H1 (cell line): ENCODE measurements at regions not wholly inside any gene's neighbourhood (a gene's known extent, or its start where the extent isn't known, plus 50 kb on each side); places are given as distances from the start of the nearest gene placed in this dataset.

Experiments
- CTCF ChIA-PET: fragments of 300-600 bp; sonication (Branson Sonifier 250); formaldehyde crosslinking; loops from one replicate; lab custom pipeline; 2021; ENCODE audit not compliant: partially characterized antibody; lab: Charles Lee
- POLR2A ChIA-PET: fragments of 300-600 bp; sonication (Branson Sonifier 250); formaldehyde crosslinking; loops from one replicate; lab custom pipeline; 2021; ENCODE audit warnings: inconsistent platforms; ENCODE audit not compliant: partially characterized antibody; lab: Charles Lee
- DNase-seq, 2 experiments: peaks; one replicate each; pipeline versions ENCODE4 v3.0.0 to v3.0.0-alpha.2; 2010 to 2022; ENCODE audit warnings: low spot score in 2 of 2, low read depth in 1 of 2, mixed read lengths in 1 of 2
- FAIRE-seq: peaks from 2 replicates; lab custom pipeline; 2011; peaks lifted over from hg19 to GRCh38; lab: Jason Lieb, UNC
- H2AFZ ChIP-seq: 2 replicates; pipeline ENCODE4 v1.8.1; 2012; ENCODE audit warnings: low read length, inconsistent platforms
- H2AK5ac ChIP-seq: 2 replicates; pipeline ENCODE4 v1.6.1; 2013; ENCODE audit warnings: low read depth, low read length
- H2BK120ac ChIP-seq: replicated peaks from 2 replicates; pipeline ENCODE3; 2013; ENCODE audit warnings: low read depth, low read length, inconsistent platforms
- H2BK12ac ChIP-seq: 2 replicates; pipeline ENCODE4 v1.6.1; 2013; ENCODE audit warnings: low read depth, low read length
- H2BK15ac ChIP-seq: 2 replicates; pipeline ENCODE4 v1.6.1; 2013; ENCODE audit warnings: low read length
- H2BK20ac ChIP-seq: 2 replicates; pipeline ENCODE4 v1.6.1; 2013; ENCODE audit warnings: low read length
- H2BK5ac ChIP-seq: 2 replicates; pipeline ENCODE4 v1.6.1; 2013; ENCODE audit warnings: low read depth, low read length
- H3K14ac ChIP-seq: 2 replicates; pipeline ENCODE4 v1.6.1; 2013; ENCODE audit warnings: inconsistent platforms; ENCODE audit not compliant: insufficient read length
- H3K18ac ChIP-seq: 2 replicates; pipeline ENCODE4 v1.6.1; 2013; ENCODE audit warnings: low read length; ENCODE audit errors: extremely low read depth
- H3K23ac ChIP-seq: 2 replicates; pipeline ENCODE4 v1.6.1; 2013; ENCODE audit warnings: inconsistent platforms; ENCODE audit not compliant: insufficient read length
- H3K23me2 ChIP-seq: 2 replicates; pipeline ENCODE4 v1.6.1; 2013; ENCODE audit warnings: low read depth, low read length
- H3K27ac ChIP-seq: 2 replicates; pipeline ENCODE4 v1.6.1; 2011; ENCODE audit warnings: low read depth, low read length, inconsistent platforms
- H3K27me3 ChIP-seq, 4 experiments: replicated peaks in 1 of 4; 1 replicate in 1 of 4; 2 replicates in 3 of 4; pipeline versions ENCODE4 v1.6.1 to v1.8.1; 2011 to 2013; ENCODE audit warnings: low read length in 3 of 4, mild to moderate bottlenecking in 3 of 4, inconsistent platforms in 2 of 4, mixed read lengths in 2 of 4, moderate library complexity in 1 of 4; ENCODE audit not compliant: control insufficient read depth in 3 of 4, insufficient read depth in 3 of 4; ENCODE audit errors: extremely low read depth in 1 of 4
- H3K36me3 ChIP-seq, 4 experiments: 2 replicates each; pipeline versions ENCODE4 v1.6.1 to v1.8.1; 2011 to 2013; ENCODE audit warnings: mild to moderate bottlenecking in 4 of 4, low read length in 3 of 4, moderate library complexity in 2 of 4, control low read depth in 1 of 4, inconsistent platforms in 1 of 4; ENCODE audit not compliant: insufficient read depth in 4 of 4, control insufficient read depth in 2 of 4
- H3K4ac ChIP-seq: replicated peaks from 2 replicates; pipeline ENCODE3; 2013; ENCODE audit warnings: low read length, low read depth, mixed read lengths, inconsistent platforms; ENCODE audit not compliant: insufficient read length
- H3K4me1 ChIP-seq, 4 experiments: replicated peaks in 1 of 4; 1 replicate in 1 of 4; 2 replicates in 3 of 4; pipeline versions ENCODE4 v1.6.1 to v1.8.1; 2011 to 2013; ENCODE audit warnings: low read length in 3 of 4, inconsistent platforms in 2 of 4, mixed read lengths in 1 of 4; ENCODE audit not compliant: insufficient read depth in 4 of 4, control insufficient read depth in 3 of 4
- H3K4me2 ChIP-seq, 2 experiments: 2 replicates each; pipeline versions ENCODE4 v1.6.1 to v1.8.1; 2011 to 2013; ENCODE audit warnings: low read depth in 2 of 2, low read length in 2 of 2, control low read depth in 1 of 2, inconsistent platforms in 1 of 2, mild to moderate bottlenecking in 1 of 2; ENCODE audit not compliant: insufficient read depth in 1 of 2
- H3K4me3 ChIP-seq, 4 experiments: fragments of 200-600, 300-600 bp in 1 of 4; sonication (generic), shearing (Covaris generic), sonication (Bioruptor Twin) in 1 of 4; 2 replicates each; pipeline versions ENCODE4 v1.5.1 to v1.8.1; 2011 to 2016; ENCODE audit warnings: low read length in 4 of 4, low read depth in 3 of 4, control low read depth in 2 of 4, inconsistent platforms in 2 of 4, mild to moderate bottlenecking in 2 of 4, mixed read lengths in 1 of 4, moderate library complexity in 1 of 4; ENCODE audit not compliant: insufficient read depth in 2 of 4; ENCODE audit errors: extremely low read depth in 1 of 4
- H3K56ac ChIP-seq: replicated peaks from 2 replicates; pipeline ENCODE3; 2013; ENCODE audit warnings: low read depth, mild to moderate bottlenecking, mixed read lengths, low read length, inconsistent platforms; ENCODE audit not compliant: insufficient read length
- H3K79me1 ChIP-seq: 2 replicates; pipeline ENCODE4 v1.6.1; 2013; ENCODE audit warnings: low read depth, low read length, control low read depth
- H3K79me2 ChIP-seq, 2 experiments: 2 replicates each; pipeline versions ENCODE4 v1.6.1 to v1.8.1; 2012 to 2013; ENCODE audit warnings: low read length in 2 of 2, mild to moderate bottlenecking in 2 of 2, inconsistent platforms in 1 of 2; ENCODE audit not compliant: insufficient read depth in 2 of 2, control insufficient read depth in 1 of 2
- H3K9ac ChIP-seq, 4 experiments: replicated peaks in 1 of 4; 1 replicate in 1 of 4; 2 replicates in 3 of 4; pipeline versions ENCODE4 v1.6.1 to v1.8.1; 2011 to 2013; ENCODE audit warnings: low read depth in 3 of 4, low read length in 3 of 4, control low read depth in 2 of 4, mild to moderate bottlenecking in 2 of 4, moderate library complexity in 2 of 4, inconsistent platforms in 1 of 4; ENCODE audit errors: extremely low read depth in 1 of 4
- H3K9me3 ChIP-seq, 2 experiments: 2 replicates each; pipeline versions ENCODE4 v1.6.1 to v1.8.1; 2012 to 2013; ENCODE audit warnings: mild to moderate bottlenecking in 2 of 2, moderate library complexity in 2 of 2, control low read depth in 1 of 2, inconsistent platforms in 1 of 2, low read depth in 1 of 2, low read length in 1 of 2, mixed read lengths in 1 of 2; ENCODE audit not compliant: insufficient read depth in 2 of 2
- H4K20me1 ChIP-seq, 2 experiments: replicated peaks in 1 of 2; 2 replicates each; pipeline versions ENCODE3 to v1.8.1; 2011 to 2013; ENCODE audit warnings: inconsistent platforms in 2 of 2, low read length in 2 of 2, mild to moderate bottlenecking in 1 of 2; ENCODE audit not compliant: insufficient read depth in 2 of 2, control insufficient read depth in 1 of 2
- H4K5ac ChIP-seq: 2 replicates; pipeline ENCODE4 v1.6.1; 2013; ENCODE audit warnings: low read length, low read depth, mixed read lengths, inconsistent platforms; ENCODE audit not compliant: insufficient read length
- H4K8ac ChIP-seq: 2 replicates; pipeline ENCODE4 v1.8.0; 2013; ENCODE audit warnings: mild to moderate bottlenecking, moderate library complexity, low read length, inconsistent platforms; ENCODE audit not compliant: insufficient read depth; ENCODE audit errors: extremely low read depth
- H4K91ac ChIP-seq: replicated peaks from 2 replicates; pipeline ENCODE3; 2013; ENCODE audit warnings: low read length, mixed read lengths, inconsistent platforms; ENCODE audit not compliant: insufficient read length
- CHD1 ChIP-seq: IDR thresholded peaks from 2 replicates; pipeline ENCODE4 v1.6.1; 2012; ENCODE audit warnings: low read depth, low read length, improper control_type of control experiment
- CHD2 ChIP-seq: IDR thresholded peaks from 2 replicates; pipeline ENCODE4 v1.6.1; 2012; ENCODE audit warnings: low read length, improper control_type of control experiment
- E2F6 ChIP-seq: IDR thresholded peaks from 2 replicates; pipeline ENCODE4 v1.6.1; 2012; ENCODE audit warnings: inconsistent platforms
- JUN ChIP-seq: IDR thresholded peaks from 2 replicates; pipeline ENCODE4 v1.6.1; 2011; ENCODE audit warnings: low read depth, mild to moderate bottlenecking, improper control_type of control experiment, low read length
- KDM5A ChIP-seq: fragments of 200-600 bp; IDR thresholded peaks from 2 replicates; pipeline ENCODE4 v1.7.1; 2012; ENCODE audit warnings: mild to moderate bottlenecking, low read length, inconsistent platforms, mixed read lengths
- POLR2AphosphoS5 ChIP-seq: IDR thresholded peaks from 2 replicates; pipeline ENCODE4 v1.6.1; 2011; ENCODE audit warnings: low read depth, low read length
- POU5F1 ChIP-seq: IDR thresholded peaks from 2 replicates; pipeline ENCODE4 v1.6.1; 2011; ENCODE audit warnings: low read depth, mild to moderate bottlenecking, low read length, moderate library complexity
- RNF2 ChIP-seq: fragments of 200-900, 300-1000 bp; sonication (generic); IDR thresholded peaks from 2 replicates; pipeline ENCODE4 v1.7.1; 2016; ENCODE audit warnings: borderline replicate concordance, low read depth, mild to moderate bottlenecking, antibody characterized with exemption, low read length; ENCODE audit not compliant: poor library complexity, severe bottlenecking; ENCODE audit errors: missing control alignments
- SIRT6 ChIP-seq: IDR thresholded peaks from one replicate; pipeline ENCODE4 v1.7.1; 2012; ENCODE audit warnings: low read length, inconsistent platforms
- SP2 ChIP-seq: IDR thresholded peaks from 2 replicates; pipeline ENCODE4 v1.6.1; 2012; ENCODE audit warnings: mild to moderate bottlenecking, low read length, inconsistent platforms
- SUZ12 ChIP-seq: fragments of 200-600 bp; sonication (generic); IDR thresholded peaks from 2 replicates; pipeline ENCODE4 v1.6.1; 2012; ENCODE audit warnings: mild to moderate bottlenecking, inconsistent platforms, low read length, moderate library complexity, mixed read lengths
- TAF7 ChIP-seq: optimal IDR thresholded peaks from 2 replicates; pipeline ENCODE3; 2011; ENCODE audit warnings: low read depth, mild to moderate bottlenecking, inconsistent platforms, low read length, moderate library complexity, borderline replicate concordance
- TCF12 ChIP-seq: IDR thresholded peaks from 2 replicates; pipeline ENCODE4 v1.6.1; 2011; ENCODE audit warnings: low read depth, mild to moderate bottlenecking, low read length
- USF2 ChIP-seq: IDR thresholded peaks from 2 replicates; pipeline ENCODE4 v1.6.1; 2011; ENCODE audit warnings: low read length, improper control_type of control experiment
- WGBS, 2 experiments: shearing (Covaris generic) in 1 of 2; methylation state at CpG; one replicate each; pipeline versions ENCODE4 v1.1.6 to v1.1.7; 2013 to 2015; ENCODE audit warnings: low lambda C conversion rate in 2 of 2, mixed read lengths in 2 of 2, inconsistent platforms in 1 of 2, low coverage in 1 of 2, missing lambda C conversion rate in 1 of 2; ENCODE audit not compliant: insufficient replicate concordance in 2 of 2, insufficient coverage in 1 of 2, insufficient read length in 1 of 2; ENCODE audit errors: extremely low coverage in 1 of 2, missing lambda C conversion rate in 1 of 2; 5-methylcytosine and 5-hydroxymethylcytosine counted together

GRCh38 chr6:16063580-16063979 is 65.3 kb upstream of the MYLIP start:
- WGBS, 2 experiments, result 92% methylated on average over 1 of the region's 1 CpG; no CpG with 5 or more reads in 1 of the 2 experiments
- FAIRE-seq (no peak), DNase-seq (no peak)
- Histone ChIP-seq H3K4me3 (no peak overlapping the region), H2BK120ac (no peak overlapping the region), H3K23me2 (no peaks in the 10 kb centered on the region), H2BK15ac (no peak overlapping the region), H2BK5ac (peak overlapping the region; percentile 57; the same call in 1 of the 2 replicates), H2BK20ac (no peak overlapping the region), H4K20me1 (no peaks in the 10 kb centered on the region), H3K27me3 (no peaks in the 10 kb centered on the region; a peak in 1 of 7 replicates), H3K18ac (no peak overlapping the region), H3K79me2 (no peaks in the 10 kb centered on the region), H3K79me1 (no peaks in the 10 kb centered on the region), H3K4me1 (peaks cover 2 to 18% (median 9%) of the 10 kb centered on the region in 4 experiments; a peak in 6 of 7 replicates), H4K5ac (no peak overlapping the region), H4K91ac (no peak overlapping the region), H3K27ac (no peak overlapping the region), H3K23ac (no peak overlapping the region), H3K9ac (no peak overlapping the region), H3K9me3 (no peaks in the 10 kb centered on the region), H3K4me2 (no peak overlapping the region), H4K8ac (no peak overlapping the region), H2BK12ac (no peak overlapping the region; the same call in 1 of the 2 replicates), H2AK5ac (no peak overlapping the region), H3K56ac (no peak overlapping the region), H3K4ac (no peak overlapping the region), H2AFZ (no peak overlapping the region), H3K14ac (no peak overlapping the region), H3K36me3 (no peaks in the 10 kb centered on the region)
- ChIA-PET CTCF (no interaction called here), POLR2A (no interaction called here)
- TF ChIP-seq SP2 (no peak), TCF12 (no peak), KDM5A (no peak), SUZ12 (no peak), TAF7 (no peak), USF2 (no peak), POLR2AphosphoS5 (no peak), POU5F1 (no peak), RNF2 (no peak), E2F6 (no peak), CHD1 (no peak), JUN (no peak), SIRT6 (no peak), CHD2 (no peak)
